GM13976 (cell line): ENCODE measurements at regions not wholly inside any gene's neighbourhood (a gene's known extent, or its start where the extent isn't known, plus 50 kb on each side); places are given as distances from the start of the nearest gene placed in this dataset.

ENCODE experiments used
- DNase-seq: peaks from one replicate; pipeline ENCODE4 v3.0.0; 2012; ENCODE audit warnings: low spot score
- in situ Hi-C: fragments of 300-500 bp; cut with MboI; formaldehyde crosslinking; loops from one replicate; pipeline ENCODE4 v1.12.0; 2022; ENCODE audit warnings: low sequenced_read_pairs, mixed read lengths, inconsistent platforms; ENCODE audit not compliant: unreplicated experiment
- TF ChIP-seq, protein P1 (sequence below): IDR thresholded peaks from 2 replicates; pipeline ENCODE4 v1.5.1; 2012; ENCODE audit warnings: borderline replicate concordance, mild to moderate bottlenecking; ENCODE audit not compliant: insufficient read depth; ENCODE audit errors: extremely low read depth, missing control alignments, control extremely low read depth

DNA sequence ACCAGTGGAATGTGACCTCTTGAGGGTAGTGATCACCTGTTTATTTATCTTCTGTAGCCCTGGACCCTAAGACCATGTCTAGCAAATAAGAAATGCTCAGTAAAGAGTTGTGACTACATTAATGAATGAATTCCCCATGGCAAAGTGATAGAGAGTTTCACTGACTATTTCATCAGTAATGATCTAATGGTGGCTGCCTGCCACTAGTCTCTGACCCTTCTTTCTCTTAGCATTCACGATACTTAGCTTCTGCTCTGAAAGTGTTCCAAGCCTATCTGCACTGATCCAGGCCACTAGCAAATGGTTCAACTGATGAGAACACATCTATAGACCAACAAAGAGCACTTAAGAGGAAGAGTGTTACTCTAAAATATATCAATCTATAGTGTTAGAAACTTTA is 50.0 kb upstream of the RASGEF1B start:
- no peak for DNase-seq
- in situ Hi-C loops = no loop called here
- TF ChIP-seq, protein P1, sequence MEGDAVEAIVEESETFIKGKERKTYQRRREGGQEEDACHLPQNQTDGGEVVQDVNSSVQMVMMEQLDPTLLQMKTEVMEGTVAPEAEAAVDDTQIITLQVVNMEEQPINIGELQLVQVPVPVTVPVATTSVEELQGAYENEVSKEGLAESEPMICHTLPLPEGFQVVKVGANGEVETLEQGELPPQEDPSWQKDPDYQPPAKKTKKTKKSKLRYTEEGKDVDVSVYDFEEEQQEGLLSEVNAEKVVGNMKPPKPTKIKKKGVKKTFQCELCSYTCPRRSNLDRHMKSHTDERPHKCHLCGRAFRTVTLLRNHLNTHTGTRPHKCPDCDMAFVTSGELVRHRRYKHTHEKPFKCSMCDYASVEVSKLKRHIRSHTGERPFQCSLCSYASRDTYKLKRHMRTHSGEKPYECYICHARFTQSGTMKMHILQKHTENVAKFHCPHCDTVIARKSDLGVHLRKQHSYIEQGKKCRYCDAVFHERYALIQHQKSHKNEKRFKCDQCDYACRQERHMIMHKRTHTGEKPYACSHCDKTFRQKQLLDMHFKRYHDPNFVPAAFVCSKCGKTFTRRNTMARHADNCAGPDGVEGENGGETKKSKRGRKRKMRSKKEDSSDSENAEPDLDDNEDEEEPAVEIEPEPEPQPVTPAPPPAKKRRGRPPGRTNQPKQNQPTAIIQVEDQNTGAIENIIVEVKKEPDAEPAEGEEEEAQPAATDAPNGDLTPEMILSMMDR = no peak
